CD4-positive, alpha-beta T cell (primary cell): ENCODE measurements at regions not wholly inside any gene's neighbourhood (a gene's known extent, or its start where the extent isn't known, plus 50 kb on each side); places are given as distances from the start of the nearest gene placed in this dataset.
"Not testable (repeated sequence)": the region's sequence is repeated elsewhere in the genome, so short reads cannot be mapped to it uniquely, and the experiment has no call there.

ENCODE experiments used
- ATAC-seq: fragments of 200-7000 bp; cut with Tn5 transposase; one replicate; pipeline ENCODE4 v1.10.0; 2022; ENCODE audit warnings: mild to moderate bottlenecking; ENCODE audit not compliant: poor library complexity
- CTCF ChIA-PET: fragments of 350-600 bp; sonication (Branson Sonifier 250); formaldehyde crosslinking; loops from one replicate; lab custom pipeline; 2021; ENCODE audit warnings: antibody characterized with exemption, inconsistent platforms; lab: Charles Lee
- POLR2A ChIA-PET: fragments of 350-600 bp; sonication (Branson Sonifier 250); formaldehyde crosslinking; loops from one replicate; lab custom pipeline; 2021; ENCODE audit warnings: antibody characterized with exemption, inconsistent platforms; lab: Charles Lee
- DNase-seq, 14 experiments: peaks; one replicate each; pipeline ENCODE4 v3.0.0-alpha.2; 2013 to 2020; ENCODE audit warnings: mixed read lengths in 2 of 14
- H3K27ac ChIP-seq, 2 donors: one replicate each; pipeline versions ENCODE4 v1.5.1 to v1.7.0; 2013; ENCODE audit warnings: low read length in 2 of 2, low read depth in 1 of 2, mild to moderate bottlenecking in 1 of 2
- H3K27me3 ChIP-seq, 2 experiments: 1 replicate in 1 of 2; 2 replicates in 1 of 2; pipeline versions ENCODE4 v1.6.1 to v1.7.0; 2013; ENCODE audit warnings: low read length in 2 of 2, control low read depth in 1 of 2, mild to moderate bottlenecking in 1 of 2, moderate library complexity in 1 of 2; ENCODE audit not compliant: insufficient read depth in 2 of 2, control insufficient read depth in 1 of 2
- H3K36me3 ChIP-seq: one replicate; pipeline ENCODE4 v1.6.1; 2013; ENCODE audit warnings: low read length, control low read depth; ENCODE audit not compliant: insufficient read depth
- H3K4me1 ChIP-seq: one replicate; pipeline ENCODE4 v1.6.1; 2013; ENCODE audit warnings: low read length, control low read depth; ENCODE audit not compliant: insufficient read depth
- H3K4me3 ChIP-seq: one replicate; pipeline ENCODE4 v1.5.1; 2013; ENCODE audit warnings: mild to moderate bottlenecking, low read length, moderate library complexity
- H3K9me3 ChIP-seq, 2 experiments: 1 replicate in 1 of 2; 2 replicates in 1 of 2; pipeline versions ENCODE4 v1.6.1 to v1.7.0; 2013; ENCODE audit warnings: low read length in 2 of 2, mild to moderate bottlenecking in 2 of 2, control low read depth in 1 of 2, moderate library complexity in 1 of 2; ENCODE audit not compliant: control insufficient read depth in 1 of 2, insufficient read depth in 1 of 2
- H3K27ac Mint-ChIP-seq: one replicate; pipeline ENCODE4 v1.8.0; 2020; ENCODE audit warnings: mixed read lengths
- H3K27me3 Mint-ChIP-seq: one replicate; pipeline ENCODE4 v1.8.0; 2021; ENCODE audit warnings: mixed read lengths
- H3K36me3 Mint-ChIP-seq: one replicate; pipeline ENCODE4 v1.8.0; 2021; ENCODE audit warnings: low read depth, mixed read lengths
- H3K4me1 Mint-ChIP-seq: one replicate; pipeline ENCODE4 v1.8.0; 2021; ENCODE audit warnings: low read depth, mixed read lengths
- H3K4me3 Mint-ChIP-seq: one replicate; pipeline ENCODE4 v1.8.0; 2020; ENCODE audit warnings: mild to moderate bottlenecking, mixed read lengths
- H3K9me3 Mint-ChIP-seq: one replicate; pipeline ENCODE4 v1.8.0; 2020; ENCODE audit warnings: mixed read lengths
- intact Hi-C, 2 experiments: fragments of 100-400 bp; cut with DNase I in 1 of 2; cut with micrococcal nuclease in 1 of 2; formaldehyde crosslinking; loops; one replicate each; pipeline versions ENCODE4 v1.15.1 to v1.9.0; 2023 to 2025; cut with DNase I, micrococcal nuclease
- TF ChIP-seq, protein P1 (sequence below): fragments of 200-600 bp; IDR thresholded peaks from one replicate; pipeline ENCODE4 v1.8.0; 2022; ENCODE audit warnings: antibody characterized with exemption, mild to moderate bottlenecking

DNA sequence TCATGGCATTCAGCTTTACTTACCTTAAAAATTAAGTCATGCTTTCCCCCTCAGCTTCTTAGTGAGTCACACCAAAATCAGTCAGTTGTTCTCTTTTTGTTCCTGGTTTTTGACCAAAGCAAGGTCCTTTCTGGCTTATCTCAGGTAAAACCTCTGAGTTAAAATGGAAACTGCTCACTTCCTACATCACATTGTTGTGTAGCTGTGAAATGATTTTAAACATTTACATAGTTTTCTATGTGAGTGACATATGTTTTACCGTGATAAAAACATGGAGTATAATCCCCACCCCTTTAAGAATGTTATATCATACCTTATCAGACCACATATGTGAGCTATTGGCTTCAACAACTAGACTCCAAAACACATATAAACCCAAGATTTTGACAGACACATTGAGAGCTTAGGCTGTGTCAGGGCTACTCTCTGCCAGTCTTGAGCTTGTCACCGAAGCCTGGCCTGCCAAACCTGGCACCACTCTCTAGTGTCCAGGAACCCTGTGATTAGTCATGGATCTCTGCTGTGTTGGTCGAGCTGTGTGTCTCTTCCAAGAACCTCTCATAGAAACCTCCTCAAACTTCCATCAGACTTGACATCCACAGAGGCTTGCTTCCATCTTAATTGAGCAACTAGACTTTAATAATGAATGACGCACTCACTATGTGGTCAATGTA is 113.7 kb upstream of the FOXN2 start:
- ATAC-seq: no peak
- no peaks in the 10 kb centered on the region for H3K36me3 ChIP-seq
- DNase-seq: no peak
- H3K27ac ChIP-seq: no peak overlapping the region
- no peaks in the 10 kb centered on the region for H3K27me3 ChIP-seq
- ChIA-PET POLR2A (no interaction called here), CTCF (interaction anchor here (0.6 kb wide), 1 partner anchor 958 kb away, joined by 3 read pairs; no protein-coding TSS in a partner anchor)
- no peaks in the 10 kb centered on the region for H3K9me3 Mint-ChIP-seq
- H3K27me3 Mint-ChIP-seq: no peaks in the 10 kb centered on the region
- no peak overlapping the region for H3K27ac Mint-ChIP-seq
- H3K4me1 Mint-ChIP-seq: no peaks in the 10 kb centered on the region
- H3K9me3 ChIP-seq: no peaks in the 10 kb centered on the region
- intact Hi-C loops: no loop called here
- no peaks in the 10 kb centered on the region for H3K4me1 ChIP-seq
- no peaks in the 10 kb centered on the region for H3K36me3 Mint-ChIP-seq
- TF ChIP-seq, protein P1, sequence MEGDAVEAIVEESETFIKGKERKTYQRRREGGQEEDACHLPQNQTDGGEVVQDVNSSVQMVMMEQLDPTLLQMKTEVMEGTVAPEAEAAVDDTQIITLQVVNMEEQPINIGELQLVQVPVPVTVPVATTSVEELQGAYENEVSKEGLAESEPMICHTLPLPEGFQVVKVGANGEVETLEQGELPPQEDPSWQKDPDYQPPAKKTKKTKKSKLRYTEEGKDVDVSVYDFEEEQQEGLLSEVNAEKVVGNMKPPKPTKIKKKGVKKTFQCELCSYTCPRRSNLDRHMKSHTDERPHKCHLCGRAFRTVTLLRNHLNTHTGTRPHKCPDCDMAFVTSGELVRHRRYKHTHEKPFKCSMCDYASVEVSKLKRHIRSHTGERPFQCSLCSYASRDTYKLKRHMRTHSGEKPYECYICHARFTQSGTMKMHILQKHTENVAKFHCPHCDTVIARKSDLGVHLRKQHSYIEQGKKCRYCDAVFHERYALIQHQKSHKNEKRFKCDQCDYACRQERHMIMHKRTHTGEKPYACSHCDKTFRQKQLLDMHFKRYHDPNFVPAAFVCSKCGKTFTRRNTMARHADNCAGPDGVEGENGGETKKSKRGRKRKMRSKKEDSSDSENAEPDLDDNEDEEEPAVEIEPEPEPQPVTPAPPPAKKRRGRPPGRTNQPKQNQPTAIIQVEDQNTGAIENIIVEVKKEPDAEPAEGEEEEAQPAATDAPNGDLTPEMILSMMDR: no peak
- H3K4me3 Mint-ChIP-seq: no peak overlapping the region
- no peak overlapping the region for H3K4me3 ChIP-seq

GRCh38 chr2:48201435-48201834 is 113.0 kb upstream of the FOXN2 start:
- ATAC-seq, H3K9me3 ChIP-seq, H3K27me3 ChIP-seq, H3K9me3 Mint-ChIP-seq, POLR2A ChIA-PET, H3K4me3 ChIP-seq, DNase-seq, intact Hi-C loops, H3K36me3 Mint-ChIP-seq, H3K4me1 Mint-ChIP-seq, H3K27ac Mint-ChIP-seq, H3K27ac ChIP-seq, H3K4me3 Mint-ChIP-seq, H3K4me1 ChIP-seq, CTCF ChIA-PET, H3K27me3 Mint-ChIP-seq, H3K36me3 ChIP-seq: not testable (repeated sequence)

DNA sequence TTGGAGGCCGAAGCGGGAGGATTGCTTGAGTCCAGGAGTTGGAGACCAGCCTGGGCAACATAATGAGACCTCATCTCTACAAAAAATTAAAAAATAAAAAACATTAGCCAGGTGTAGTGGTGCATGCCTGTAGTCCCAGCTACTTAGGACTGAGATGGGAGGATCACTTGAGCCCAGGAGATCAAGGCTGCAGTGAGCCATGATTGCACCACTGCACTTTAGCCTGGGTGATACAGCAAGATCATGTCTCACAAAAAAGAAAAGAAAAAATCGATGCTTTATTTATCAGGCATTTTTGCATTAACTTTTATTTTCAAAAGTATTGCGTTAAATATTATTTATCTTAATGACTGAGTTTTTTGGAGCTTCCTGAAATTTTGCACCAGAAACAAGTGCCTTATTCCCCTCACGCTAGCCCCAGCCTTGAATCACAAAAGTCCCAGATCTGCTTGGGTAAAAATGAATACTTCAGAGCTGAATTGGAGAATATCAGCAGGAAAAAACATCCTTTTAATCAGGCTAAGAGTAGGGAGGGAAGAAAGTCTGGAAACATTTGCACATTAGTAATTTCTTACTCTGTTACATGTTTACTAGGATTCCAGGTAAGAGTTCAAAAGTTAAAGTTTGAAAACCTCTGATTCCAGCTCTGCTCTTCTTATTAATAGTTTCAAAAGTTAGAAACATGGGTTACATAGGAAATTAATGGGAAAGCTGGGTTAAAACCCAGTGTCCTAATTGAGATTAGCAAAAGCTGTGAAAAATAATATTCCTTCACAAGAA is 111.4 kb upstream of the FOXN2 start:
- Mint-ChIP-seq H3K27ac (no peak overlapping the region), H3K9me3 (no peaks in the 10 kb centered on the region), H3K27me3 (no peaks in the 10 kb centered on the region), H3K36me3 (no peaks in the 10 kb centered on the region), H3K4me3 (no peak overlapping the region), H3K4me1 (no peaks in the 10 kb centered on the region)
- H3K4me3 ChIP-seq: no peak overlapping the region
- no peak for ATAC-seq
- no peak overlapping the region for H3K27ac ChIP-seq
- no peaks in the 10 kb centered on the region for H3K36me3 ChIP-seq
- intact Hi-C loops: no loop called here
- DNase-seq: no peak
- CTCF ChIA-PET: no interaction called here
- POLR2A ChIA-PET: no interaction called here
- H3K9me3 ChIP-seq: no peaks in the 10 kb centered on the region
- no peaks in the 10 kb centered on the region for H3K27me3 ChIP-seq
- H3K4me1 ChIP-seq: no peaks in the 10 kb centered on the region
- TF ChIP-seq, protein P1: no peak
